Upper lobe of left lung (tissue), 6 donors: ENCODE measurements at regions not wholly inside any gene's neighbourhood (a gene's known extent, or its start where the extent isn't known, plus 50 kb on each side); places are given as distances from the start of the nearest gene placed in this dataset.

ENCODE experiments used
- ATAC-seq, 2 donors: fragments of 200-7000 bp; cut with Tn5 transposase; one replicate each; pipeline ENCODE4 v1.9.1; 2022; ENCODE audit warnings: mild to moderate bottlenecking in 2 of 2, moderate library complexity in 2 of 2; ENCODE audit not compliant: low FRiP score in 2 of 2
- DNase-seq, 2 donors: peaks; one replicate each; pipeline ENCODE4 v3.0.0-alpha.2; 2019 to 2020
- H3K27ac ChIP-seq, 4 donors: fragments of 200-600 bp; sonication (generic); one replicate each; pipeline ENCODE4 v1.5.1; 2016 to 2019
- H3K27me3 ChIP-seq, 4 donors: fragments of 200-600 bp; sonication (generic); one replicate each; pipeline ENCODE4 v1.5.1; 2017 to 2019
- H3K36me3 ChIP-seq, 4 donors: fragments of 200-600 bp; sonication (generic); one replicate each; pipeline ENCODE4 v1.5.1; 2016 to 2019
- H3K4me1 ChIP-seq, 4 donors: fragments of 200-600 bp; sonication (generic); one replicate each; pipeline ENCODE4 v1.5.1; 2018 to 2019
- H3K4me3 ChIP-seq, 4 donors: fragments of 200-600 bp; sonication (generic); one replicate each; pipeline ENCODE4 v1.5.1; 2017 to 2019; ENCODE audit warnings: mild to moderate bottlenecking in 2 of 4, moderate library complexity in 1 of 4
- H3K9me3 ChIP-seq, 4 donors: fragments of 200-600 bp; sonication (generic); one replicate each; pipeline ENCODE4 v1.5.1; 2018 to 2019
- EP300 ChIP-seq, 4 donors: sonication (generic); formaldehyde crosslinking; IDR thresholded peaks; one replicate each; pipeline ENCODE4 v1.5.1; 2017; ENCODE audit warnings: antibody characterized with exemption in 4 of 4, control low read depth in 2 of 4
- POLR2A ChIP-seq, 4 donors: fragments of 450-650 bp; IDR thresholded peaks; one replicate each; pipeline ENCODE4 v1.5.1; 2016 to 2017; ENCODE audit warnings: antibody characterized with exemption in 4 of 4, mild to moderate bottlenecking in 2 of 4
- POLR2AphosphoS5 ChIP-seq, 2 donors: sonication (generic); formaldehyde crosslinking; IDR thresholded peaks; one replicate each; pipeline ENCODE4 v1.5.1; 2017; ENCODE audit warnings: antibody characterized with exemption in 2 of 2
- WGBS, 2 donors: methylation state at CpG; one replicate each; pipeline ENCODE4 v1.1.5; 2017 to 2018; 5-methylcytosine and 5-hydroxymethylcytosine counted together
- TF ChIP-seq, protein P1 (sequence below), 6 experiments: fragments of 450-650 bp in 4 of 6; fragments of 200-600 bp in 2 of 6; sonication (generic) in 2 of 6; IDR thresholded peaks; one replicate each; pipeline ENCODE4 v1.5.1; 2016 to 2019; ENCODE audit warnings: antibody characterized with exemption in 6 of 6
- donor health status: DM: no; HTN: no; CAD: no; lungs with moderate emphysema.
- donor health status: DM: no; HTN: yes; CAD: no; lungs with severe emphysema.

DNA sequence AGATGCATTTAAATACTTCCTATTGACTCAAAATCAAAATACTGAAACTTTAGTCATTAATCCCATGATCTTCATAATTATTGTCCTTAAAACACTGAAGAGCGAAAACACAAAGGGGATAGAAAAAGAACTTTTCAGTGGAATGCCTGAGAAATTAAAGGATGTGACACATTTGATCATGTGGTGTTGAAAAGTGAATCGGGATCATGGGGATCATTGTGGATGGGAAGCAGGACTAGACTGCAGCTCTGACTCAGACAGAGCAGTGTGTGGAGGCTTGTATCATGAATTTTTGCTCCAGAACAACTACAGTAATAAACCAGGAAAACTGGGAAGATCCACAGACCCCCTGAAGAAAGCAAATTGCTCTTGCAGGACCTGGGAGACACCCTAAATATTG, 161.1 kb upstream of the CXADR start:
- H3K36me3 ChIP-seq, result no peaks in the 10 kb centered on the region
- H3K4me3 ChIP-seq, result no peak overlapping the region
- TF ChIP-seq, protein P1, sequence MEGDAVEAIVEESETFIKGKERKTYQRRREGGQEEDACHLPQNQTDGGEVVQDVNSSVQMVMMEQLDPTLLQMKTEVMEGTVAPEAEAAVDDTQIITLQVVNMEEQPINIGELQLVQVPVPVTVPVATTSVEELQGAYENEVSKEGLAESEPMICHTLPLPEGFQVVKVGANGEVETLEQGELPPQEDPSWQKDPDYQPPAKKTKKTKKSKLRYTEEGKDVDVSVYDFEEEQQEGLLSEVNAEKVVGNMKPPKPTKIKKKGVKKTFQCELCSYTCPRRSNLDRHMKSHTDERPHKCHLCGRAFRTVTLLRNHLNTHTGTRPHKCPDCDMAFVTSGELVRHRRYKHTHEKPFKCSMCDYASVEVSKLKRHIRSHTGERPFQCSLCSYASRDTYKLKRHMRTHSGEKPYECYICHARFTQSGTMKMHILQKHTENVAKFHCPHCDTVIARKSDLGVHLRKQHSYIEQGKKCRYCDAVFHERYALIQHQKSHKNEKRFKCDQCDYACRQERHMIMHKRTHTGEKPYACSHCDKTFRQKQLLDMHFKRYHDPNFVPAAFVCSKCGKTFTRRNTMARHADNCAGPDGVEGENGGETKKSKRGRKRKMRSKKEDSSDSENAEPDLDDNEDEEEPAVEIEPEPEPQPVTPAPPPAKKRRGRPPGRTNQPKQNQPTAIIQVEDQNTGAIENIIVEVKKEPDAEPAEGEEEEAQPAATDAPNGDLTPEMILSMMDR (IDR thresholded peaks at IDR 0.05), result no peak
- no peak for TF ChIP-seq EP300 (IDR thresholded peaks at IDR 0.05)
- no peak for TF ChIP-seq POLR2A (IDR thresholded peaks at IDR 0.05)
- TF ChIP-seq POLR2AphosphoS5 (IDR thresholded peaks at IDR 0.05), result no peak
- no peaks in the 10 kb centered on the region for H3K4me1 ChIP-seq
- 90 to 96% methylated on average over 2 of the region's 2 CpGs for WGBS, 2 donors
- DNase-seq, result no peak
- no peaks in the 10 kb centered on the region for H3K27me3 ChIP-seq
- H3K9me3 ChIP-seq, result no peaks in the 10 kb centered on the region
- H3K27ac ChIP-seq, result no peak overlapping the region
- ATAC-seq, result no peak

- no peaks in the 10 kb centered on the region for H3K4me1 ChIP-seq
- no peak overlapping the region for H3K4me3 ChIP-seq
- 73 to 77% methylated on average over 2 to 3 of the region's 3 CpGs for WGBS, 2 donors
- TF ChIP-seq POLR2AphosphoS5 (IDR thresholded peaks at IDR 0.05) (no peak), POLR2A (IDR thresholded peaks at IDR 0.05) (no peak), EP300 (IDR thresholded peaks at IDR 0.05) (no peak)
- TF ChIP-seq, protein P1 (IDR thresholded peaks at IDR 0.05), result no peak
- no peaks in the 10 kb centered on the region for H3K9me3 ChIP-seq
- ATAC-seq (no peak), DNase-seq (no peak)
- no peak overlapping the region for H3K27ac ChIP-seq
- no peaks in the 10 kb centered on the region for H3K27me3 ChIP-seq
- no peaks in the 10 kb centered on the region for H3K36me3 ChIP-seq
Measured at GRCh38 chr21:17352996-17353655, 159.7 kb upstream of the CXADR start.

DNA sequence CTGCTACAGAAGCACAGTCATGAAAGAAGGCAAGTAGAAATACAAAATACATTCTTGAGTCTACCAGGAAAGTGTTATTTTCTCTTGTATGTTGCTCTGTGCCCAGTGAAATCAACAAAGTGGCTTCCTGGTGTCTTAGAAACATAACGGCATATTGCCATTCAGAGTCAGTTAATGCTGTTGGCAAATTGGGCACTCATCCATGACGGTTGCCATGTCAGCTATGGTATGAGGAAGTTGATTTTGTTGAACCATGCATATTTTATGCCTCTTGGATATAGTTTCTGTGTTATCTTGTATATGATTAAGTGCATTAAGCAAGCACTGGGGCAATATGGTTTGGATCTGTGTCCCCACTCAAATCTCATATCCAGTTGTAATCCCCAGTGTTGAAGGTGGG, 153.1 kb upstream of the CXADR start:
- no peaks in the 10 kb centered on the region for H3K9me3 ChIP-seq
- no peaks in the 10 kb centered on the region for H3K27me3 ChIP-seq
- no peak overlapping the region for H3K4me3 ChIP-seq
- no peak for DNase-seq
- TF ChIP-seq POLR2AphosphoS5 (IDR thresholded peaks at IDR 0.05) (no peak), POLR2A (IDR thresholded peaks at IDR 0.05) (no peak)
- TF ChIP-seq, protein P1 (IDR thresholded peaks at IDR 0.05), result no peak
- ATAC-seq, result no peak
- 82 to 85% methylated on average over 2 of the region's 2 CpGs for WGBS, 2 donors
- H3K27ac ChIP-seq, result no peak overlapping the region
- H3K36me3 ChIP-seq, result no peaks in the 10 kb centered on the region
- no peaks in the 10 kb centered on the region for H3K4me1 ChIP-seq

- H3K27me3 ChIP-seq, result no peaks in the 10 kb centered on the region
- no peaks in the 10 kb centered on the region for H3K36me3 ChIP-seq
- ATAC-seq (no peak), DNase-seq (no peak)
- H3K4me3 ChIP-seq, result no peak overlapping the region
- H3K4me1 ChIP-seq, result peaks cover 0 to 5% (median 0%) of the 10 kb centered on the region in 4 donors
- 70% methylated on average over 3 of the region's 3 CpGs for WGBS, 2 donors
- TF ChIP-seq EP300 (IDR thresholded peaks at IDR 0.05), result no peak
- TF ChIP-seq POLR2AphosphoS5 (IDR thresholded peaks at IDR 0.05), result no peak
- TF ChIP-seq POLR2A (IDR thresholded peaks at IDR 0.05), result no peak
- TF ChIP-seq, protein P1 (IDR thresholded peaks at IDR 0.05), result no peak
- H3K27ac ChIP-seq, result no peak overlapping the region
- no peaks in the 10 kb centered on the region for H3K9me3 ChIP-seq
Measured at GRCh38 chr21:17368748-17369363, 144.0 kb upstream of the CXADR start.

- ATAC-seq, result peak; percentile 50 to 80
- no peak for TF ChIP-seq POLR2A (IDR thresholded peaks at IDR 0.05)
- peak in 1 of 2 donors; percentile 32 for TF ChIP-seq POLR2AphosphoS5 (IDR thresholded peaks at IDR 0.05)
- DNase-seq, result peak in 1 of 2 donors; percentile 80
- Histone ChIP-seq H3K36me3 (no peaks in the 10 kb centered on the region), H3K27me3 (no peaks in the 10 kb centered on the region), H3K9me3 (no peaks in the 10 kb centered on the region), H3K27ac (peak overlapping the region in 1 of 4 donors; percentile 7), H3K4me3 (no peak overlapping the region), H3K4me1 (peaks cover 0 to 5% (median 0%) of the 10 kb centered on the region in 4 donors)
- WGBS, 2 donors, result 52 to 56% methylated on average over 5 of the region's 5 CpGs
Measured at GRCh38 chr21:17370263-17370662, 142.6 kb upstream of the CXADR start.
